ENCODE measurements at regions not wholly inside any gene's neighbourhood (a gene's known extent, or its start where the extent isn't known, plus 50 kb on each side); places are given as distances from the start of the nearest gene placed in this dataset.

DNA sequence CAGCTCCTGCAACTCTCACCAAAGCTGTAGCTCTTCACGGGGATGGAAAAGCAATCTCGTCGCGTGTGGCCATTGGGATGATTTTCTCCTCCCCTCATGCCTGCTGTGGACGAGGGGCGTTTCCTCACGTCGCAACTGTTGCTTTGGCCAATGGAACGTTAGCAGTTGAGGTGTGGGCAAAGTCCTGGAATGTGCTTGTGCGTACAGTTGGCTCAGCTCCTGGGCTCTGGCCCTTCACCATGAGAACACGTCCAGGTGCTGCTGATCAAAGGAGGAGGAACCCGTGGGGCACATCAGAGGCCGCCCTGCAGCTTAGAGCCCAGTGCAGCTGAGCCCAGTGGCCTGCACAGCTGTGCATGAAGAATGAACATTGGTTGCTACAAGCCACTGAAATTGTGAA lies 186.1 kb downstream of the TJP1 start:
- Histone ChIP-seq H3K27ac (no peak overlapping the region), H3K4me3 (no peak overlapping the region), H3K9me3 (no peaks in the 10 kb centered on the region), H3K4me1 (no peaks in the 10 kb centered on the region), H3K27me3 (no peaks in the 10 kb centered on the region), H3K36me3 (no peaks in the 10 kb centered on the region)
- TF ChIP-seq CTCF (IDR thresholded peaks at IDR 0.05) = no peak
- no peak for DNase-seq (ENCODE audit: low spot score in 2 of 2)
- intact Hi-C loops (cut with DNase I) = no loop called here

DNA sequence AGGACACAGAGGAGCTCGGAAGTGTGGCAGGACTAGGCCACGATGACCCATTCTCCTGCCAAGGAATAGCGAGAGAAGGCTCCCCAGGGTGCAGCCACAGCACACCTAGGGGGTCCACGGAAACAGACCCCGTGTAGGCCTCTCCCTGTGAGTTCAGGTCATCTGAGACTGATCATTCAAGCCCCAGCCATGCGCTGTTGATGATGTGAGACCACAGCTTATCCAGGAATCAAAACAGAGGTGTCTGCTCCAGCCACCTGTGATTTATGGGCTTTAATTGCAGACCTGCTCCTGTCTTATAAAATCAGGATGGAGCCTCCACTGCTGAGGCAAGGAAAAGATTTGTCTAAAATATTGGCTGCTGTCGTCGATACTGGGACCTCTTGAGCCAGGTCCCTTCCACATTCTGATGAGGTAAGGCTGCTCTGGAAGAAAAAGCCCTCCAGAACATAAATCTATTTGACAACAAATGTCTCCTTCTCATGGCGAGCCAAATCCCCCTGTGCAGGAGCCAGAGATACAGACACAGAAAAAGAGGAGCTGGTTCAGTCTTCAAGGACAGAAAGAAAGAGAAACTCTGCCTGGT lies 186.7 kb downstream of the TJP1 start:
- no peak for DNase-seq (ENCODE audit: low spot score in 2 of 2)
- Histone ChIP-seq H3K27me3 (no peaks in the 10 kb centered on the region), H3K9me3 (no peaks in the 10 kb centered on the region)

DNA sequence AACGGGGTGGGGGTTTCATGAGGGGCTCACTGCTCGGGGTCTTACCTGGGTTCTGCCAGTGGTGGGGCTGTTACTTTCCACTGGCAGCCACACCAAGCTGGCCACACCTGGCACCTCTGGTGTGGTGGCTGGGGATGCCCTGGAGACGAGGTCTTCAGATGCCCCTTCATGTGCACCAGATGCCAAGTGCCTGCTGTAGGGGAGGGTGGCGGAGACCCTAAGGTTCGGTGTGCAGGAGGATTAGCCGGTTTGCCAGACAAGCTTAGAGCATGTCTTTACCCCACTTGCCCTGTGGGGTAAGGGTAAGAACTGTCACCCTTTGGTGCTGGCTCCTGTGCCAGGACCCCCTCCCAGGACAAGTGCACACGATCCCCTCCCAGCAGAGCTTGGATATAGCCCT lies 188.3 kb downstream of the TJP1 start:
- Histone ChIP-seq H3K27ac (no peak overlapping the region), H3K9me3 (no peaks in the 10 kb centered on the region), H3K27me3 (no peaks in the 10 kb centered on the region), H3K4me3 (no peak overlapping the region), H3K4me1 (no peaks in the 10 kb centered on the region), H3K36me3 (no peaks in the 10 kb centered on the region)
- intact Hi-C loops (cut with DNase I) = no loop called here
- DNase-seq (ENCODE audit: low spot score in 2 of 2) = no peak
- no peak for TF ChIP-seq CTCF (IDR thresholded peaks at IDR 0.05)

More for the DNA sequence above, 186.7 kb downstream of the TJP1 start:
- TF ChIP-seq CTCF (IDR thresholded peaks at IDR 0.05) = no peak
- intact Hi-C loops (cut with DNase I) = no loop called here
- H3K4me1 ChIP-seq = no peaks in the 10 kb centered on the region
- no peak overlapping the region for H3K27ac ChIP-seq
- H3K4me3 ChIP-seq = no peak overlapping the region
- no peaks in the 10 kb centered on the region for H3K36me3 ChIP-seq

DNA sequence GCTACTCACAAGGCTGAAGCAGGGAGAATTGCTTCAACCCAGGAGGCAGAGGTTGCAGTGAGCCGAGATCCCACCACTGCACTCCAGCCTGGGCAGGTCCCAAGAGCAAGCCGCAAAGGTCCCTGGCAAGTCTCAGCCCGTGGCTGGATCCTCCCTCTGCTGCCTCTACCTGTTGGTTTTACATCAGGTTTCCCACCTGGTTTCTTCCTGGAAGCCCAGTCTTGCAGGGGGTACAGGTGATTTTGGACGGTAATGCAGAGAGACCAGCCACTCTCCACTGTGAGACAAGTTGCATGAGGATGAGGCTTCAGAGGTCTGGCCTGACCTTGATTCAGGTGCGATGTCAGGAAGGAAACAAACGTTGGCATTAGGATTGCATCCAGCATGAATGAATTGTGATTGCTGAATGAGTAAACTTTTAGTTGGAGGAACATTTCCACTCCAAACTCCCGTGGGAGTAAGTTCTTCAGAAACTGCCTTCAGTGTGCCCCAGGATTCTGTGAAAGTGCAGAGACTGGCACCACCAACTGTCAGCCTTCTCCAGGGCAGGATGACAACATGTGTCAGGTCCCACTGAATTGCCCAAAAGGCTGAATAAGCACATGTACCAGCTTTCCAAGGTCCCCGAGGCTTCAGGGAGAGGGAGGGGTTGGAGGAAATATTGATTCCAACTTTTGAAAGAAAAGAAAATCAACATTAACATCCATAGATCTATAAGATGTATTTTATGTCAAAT lies 189.4 kb downstream of the TJP1 start:
- Histone ChIP-seq H3K4me3 (no peak overlapping the region), H3K27me3 (no peaks in the 10 kb centered on the region), H3K9me3 (peaks cover 0 to 2% of the 10 kb centered on the region in 2 donors), H3K4me1 (no peaks in the 10 kb centered on the region), H3K36me3 (no peaks in the 10 kb centered on the region), H3K27ac (no peak overlapping the region)
- intact Hi-C loops (cut with DNase I) = no loop called here
- DNase-seq (ENCODE audit: low spot score in 2 of 2) = no peak
- TF ChIP-seq CTCF (IDR thresholded peaks at IDR 0.05) = no peak

GRCh38 chr15:29631076-29632070 lies 190.9 kb downstream of the TJP1 start:
- H3K27ac ChIP-seq = no peak overlapping the region
- H3K36me3 ChIP-seq = no peaks in the 10 kb centered on the region
- H3K27me3 ChIP-seq = no peaks in the 10 kb centered on the region
- TF ChIP-seq CTCF (IDR thresholded peaks at IDR 0.05) = no peak
- H3K9me3 ChIP-seq = peaks cover 0 to 2% of the 10 kb centered on the region in 2 donors
- intact Hi-C loops (cut with DNase I) = no loop called here
- no peak overlapping the region for H3K4me3 ChIP-seq
- H3K4me1 ChIP-seq = no peaks in the 10 kb centered on the region
- no peak for DNase-seq (ENCODE audit: low spot score in 2 of 2)
